Progenitor cell of endocrine pancreas (in vitro differentiated cells): ENCODE measurements at regions not wholly inside any gene's neighbourhood (a gene's known extent, or its start where the extent isn't known, plus 50 kb on each side); places are given as distances from the start of the nearest gene placed in this dataset.

Experiments used
- DNase-seq: peaks from one replicate; pipeline ENCODE4 v3.0.0; 2021; ENCODE audit warnings: low spot score; ENCODE audit not compliant: unreplicated experiment
- H3K27ac Mint-ChIP-seq: 2 replicates; pipeline ENCODE4 v1.8.0; 2021; ENCODE audit warnings: mild to moderate bottlenecking, moderate library complexity, mixed read lengths
- H3K27me3 Mint-ChIP-seq: 2 replicates; pipeline ENCODE4 v1.8.0; 2021; ENCODE audit warnings: mixed read lengths
- H3K36me3 Mint-ChIP-seq: 2 replicates; pipeline ENCODE4 v1.8.0; 2022; ENCODE audit warnings: mixed read lengths; ENCODE audit not compliant: insufficient read depth
- H3K4me1 Mint-ChIP-seq: 2 replicates; pipeline ENCODE4 v1.8.0; 2021; ENCODE audit warnings: low read depth, mixed read lengths
- H3K4me3 Mint-ChIP-seq: 2 replicates; pipeline ENCODE4 v1.8.0; 2021; ENCODE audit warnings: low read depth, mild to moderate bottlenecking, moderate library complexity, mixed read lengths
- H3K9me3 Mint-ChIP-seq: 2 replicates; pipeline ENCODE4 v1.8.0; 2021; ENCODE audit warnings: low read depth, mixed read lengths
- TF ChIP-seq, protein P1 (sequence below): fragments of 200-600 bp; sonication (generic); IDR thresholded peaks from one replicate; pipeline ENCODE4 v1.5.0; 2021; ENCODE audit warnings: antibody characterized with exemption, mild to moderate bottlenecking; ENCODE audit not compliant: unreplicated experiment

DNA sequence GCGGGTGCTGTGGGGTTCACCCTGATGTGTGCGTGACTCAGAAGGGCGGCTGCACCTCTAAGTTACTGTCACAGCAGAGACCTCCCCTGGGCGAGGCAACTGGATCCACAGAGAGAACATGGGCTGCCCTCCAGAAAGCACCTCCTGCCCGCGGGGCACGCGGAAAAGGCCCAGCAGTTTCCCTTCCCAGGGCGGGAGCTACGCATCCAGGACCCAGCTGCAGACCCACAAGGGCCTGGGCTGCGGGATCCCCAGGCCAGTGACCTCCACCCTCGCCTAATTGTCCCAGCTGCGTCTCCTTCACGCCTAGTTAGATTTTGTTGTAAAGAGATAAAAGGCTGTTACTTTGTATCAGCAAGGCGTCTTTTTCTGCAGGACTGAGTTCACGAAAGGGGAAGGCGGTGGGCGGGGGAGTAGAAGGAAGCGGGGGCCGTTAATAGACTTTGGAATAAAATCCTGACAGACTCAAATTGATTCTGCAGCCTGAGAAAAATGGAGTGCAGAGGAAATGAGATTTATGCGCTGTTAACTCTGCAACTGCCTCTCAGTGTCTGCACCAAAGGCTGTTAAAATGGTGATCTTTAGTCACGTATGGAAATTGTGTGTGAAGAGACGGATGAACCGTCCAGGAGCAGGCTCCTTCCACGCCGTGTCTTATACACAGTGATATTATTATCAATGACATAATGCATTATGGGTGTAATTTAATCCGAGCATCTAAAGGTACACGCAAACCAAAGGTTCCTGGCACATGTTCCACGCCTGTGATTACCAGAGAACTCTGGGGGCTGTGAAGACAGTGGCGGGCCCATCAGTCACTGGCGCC is 65.9 kb upstream of the FBRSL1 start:
- TF ChIP-seq, protein P1, sequence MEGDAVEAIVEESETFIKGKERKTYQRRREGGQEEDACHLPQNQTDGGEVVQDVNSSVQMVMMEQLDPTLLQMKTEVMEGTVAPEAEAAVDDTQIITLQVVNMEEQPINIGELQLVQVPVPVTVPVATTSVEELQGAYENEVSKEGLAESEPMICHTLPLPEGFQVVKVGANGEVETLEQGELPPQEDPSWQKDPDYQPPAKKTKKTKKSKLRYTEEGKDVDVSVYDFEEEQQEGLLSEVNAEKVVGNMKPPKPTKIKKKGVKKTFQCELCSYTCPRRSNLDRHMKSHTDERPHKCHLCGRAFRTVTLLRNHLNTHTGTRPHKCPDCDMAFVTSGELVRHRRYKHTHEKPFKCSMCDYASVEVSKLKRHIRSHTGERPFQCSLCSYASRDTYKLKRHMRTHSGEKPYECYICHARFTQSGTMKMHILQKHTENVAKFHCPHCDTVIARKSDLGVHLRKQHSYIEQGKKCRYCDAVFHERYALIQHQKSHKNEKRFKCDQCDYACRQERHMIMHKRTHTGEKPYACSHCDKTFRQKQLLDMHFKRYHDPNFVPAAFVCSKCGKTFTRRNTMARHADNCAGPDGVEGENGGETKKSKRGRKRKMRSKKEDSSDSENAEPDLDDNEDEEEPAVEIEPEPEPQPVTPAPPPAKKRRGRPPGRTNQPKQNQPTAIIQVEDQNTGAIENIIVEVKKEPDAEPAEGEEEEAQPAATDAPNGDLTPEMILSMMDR, result no peak
- Mint-ChIP-seq H3K27ac (no peak overlapping the region), H3K4me3 (no peak overlapping the region), H3K36me3 (no peaks in the 10 kb centered on the region), H3K27me3 (peaks cover 82% of the 10 kb centered on the region), H3K9me3 (no peaks in the 10 kb centered on the region), H3K4me1 (peaks cover 11% of the 10 kb centered on the region)
- no peak for DNase-seq

DNA sequence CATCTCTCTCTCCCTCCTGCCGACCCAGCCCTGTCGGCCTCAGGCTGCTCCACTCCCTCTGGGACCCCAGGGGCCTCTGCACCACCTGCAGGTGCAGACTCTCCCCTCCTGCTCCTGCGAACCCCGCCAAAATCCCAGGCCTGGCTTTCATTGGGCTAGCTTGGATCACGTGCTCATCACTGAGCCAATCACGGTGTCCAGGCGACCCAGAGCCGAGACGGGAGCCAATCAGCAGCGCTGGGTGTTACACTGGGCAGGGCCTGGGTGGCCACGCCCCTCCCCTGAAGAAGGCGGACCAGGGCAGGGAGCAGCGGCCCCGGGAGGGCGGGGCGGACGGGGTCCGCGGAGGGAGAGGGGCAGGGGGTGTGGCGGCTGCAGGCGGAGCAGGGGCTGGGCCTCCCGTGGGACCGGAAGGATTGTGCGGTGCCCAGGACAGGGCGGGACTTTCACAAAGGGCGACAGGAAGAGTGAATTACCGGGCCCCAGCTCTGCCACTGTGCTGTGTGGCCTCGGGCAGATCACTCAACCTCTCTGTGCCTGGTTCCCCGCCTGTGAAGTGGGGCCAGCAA is 66.6 kb upstream of the FBRSL1 start:
- Mint-ChIP-seq H3K9me3 (no peaks in the 10 kb centered on the region), H3K4me1 (peaks cover 6% of the 10 kb centered on the region), H3K4me3 (no peak overlapping the region), H3K27ac (no peak overlapping the region), H3K36me3 (no peaks in the 10 kb centered on the region), H3K27me3 (peaks cover 89% of the 10 kb centered on the region)
- no peak for DNase-seq
- TF ChIP-seq, protein P1, result no peak

DNA sequence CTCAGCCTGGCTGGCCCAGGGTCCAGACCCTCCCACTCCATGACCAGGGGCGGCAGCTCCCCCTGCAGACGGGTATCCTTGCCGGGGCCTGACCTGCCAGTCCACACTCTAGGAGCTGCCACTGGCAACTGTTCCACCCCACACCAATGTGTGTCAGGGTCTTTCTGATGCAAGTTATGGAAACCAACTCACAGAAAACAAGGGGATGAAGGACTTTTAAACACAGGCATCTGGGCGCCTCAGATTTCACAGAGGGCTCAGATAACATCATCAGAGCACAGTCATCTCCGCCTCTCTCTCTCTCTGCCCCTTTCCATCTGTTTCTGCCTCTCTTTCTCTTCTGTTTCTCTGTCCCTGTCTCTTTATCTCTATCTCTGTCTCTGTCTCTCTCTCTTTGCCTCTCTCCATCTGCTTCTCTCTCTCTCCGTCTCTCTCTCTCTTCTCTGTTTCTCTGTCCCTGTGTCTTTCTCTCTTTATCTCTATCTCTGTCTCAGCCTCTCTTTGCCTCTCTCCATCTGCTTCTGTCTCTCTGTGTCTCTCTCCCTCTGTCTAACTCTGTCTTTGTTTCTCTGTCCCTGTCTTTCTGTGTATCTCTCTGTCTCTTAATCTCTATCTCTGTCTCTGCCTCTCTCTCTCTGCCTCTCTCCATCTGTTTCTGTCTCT is 67.4 kb upstream of the FBRSL1 start:
- no peaks in the 10 kb centered on the region for H3K36me3 Mint-ChIP-seq
- no peak overlapping the region for H3K4me3 Mint-ChIP-seq
- H3K27me3 Mint-ChIP-seq, result peaks cover 88% of the 10 kb centered on the region
- H3K9me3 Mint-ChIP-seq, result no peaks in the 10 kb centered on the region
- H3K4me1 Mint-ChIP-seq, result peaks cover 4% of the 10 kb centered on the region
- TF ChIP-seq, protein P1, result peak; percentile 28
- DNase-seq, result no peak
- H3K27ac Mint-ChIP-seq, result no peak overlapping the region

DNA sequence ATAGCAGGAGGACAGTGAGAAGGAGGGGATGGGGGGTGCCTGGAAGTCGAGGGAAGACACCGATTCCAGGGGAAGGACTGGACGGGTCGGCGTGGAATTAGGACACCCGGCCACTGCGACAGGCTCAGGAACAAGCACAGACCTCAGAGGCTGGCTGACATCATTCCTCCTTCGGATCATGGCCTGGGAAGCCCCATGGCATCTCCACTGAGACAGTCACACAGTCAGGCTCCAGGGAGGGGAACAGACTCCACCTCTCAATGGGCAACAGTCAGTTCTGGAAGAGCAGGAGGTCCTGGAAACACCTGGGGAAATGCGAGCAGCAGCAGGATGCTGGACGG is 67.9 kb upstream of the FBRSL1 start:
- TF ChIP-seq, protein P1, result no peak
- Mint-ChIP-seq H3K4me3 (no peak overlapping the region), H3K27me3 (peaks cover 86% of the 10 kb centered on the region), H3K4me1 (peaks cover 4% of the 10 kb centered on the region), H3K36me3 (no peaks in the 10 kb centered on the region), H3K27ac (no peak overlapping the region), H3K9me3 (no peaks in the 10 kb centered on the region)
- DNase-seq, result no peak

DNA sequence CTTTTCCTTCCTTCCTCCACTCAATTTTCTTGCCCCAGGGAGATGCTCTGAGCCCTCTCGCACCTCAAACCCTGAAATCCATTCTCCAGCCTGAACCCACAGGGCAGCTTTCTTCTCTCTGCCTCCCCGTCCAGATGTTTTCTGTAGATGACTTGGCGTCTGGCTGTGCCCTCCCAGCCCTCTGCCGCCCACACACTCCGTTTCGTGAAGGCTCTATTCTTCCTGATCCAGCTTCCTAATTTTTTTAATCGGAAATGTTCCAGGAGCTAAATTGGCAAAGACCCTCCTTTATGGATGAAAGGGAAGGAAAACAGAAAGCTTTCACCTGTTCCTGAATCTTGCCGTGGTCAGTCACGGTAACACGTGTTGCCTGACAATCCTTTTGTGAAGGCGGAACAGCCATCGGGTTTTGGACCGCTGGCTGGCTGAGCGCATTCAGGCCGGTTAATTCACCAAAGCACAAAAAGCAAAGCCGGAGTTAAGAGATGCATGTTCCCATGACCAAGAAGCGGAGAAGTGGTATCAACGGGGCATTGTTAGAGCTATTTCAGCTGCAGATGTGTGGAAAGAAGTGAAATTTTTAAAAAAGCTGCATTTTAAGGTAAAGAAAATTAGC is 70.2 kb upstream of the FBRSL1 start:
- Mint-ChIP-seq H3K36me3 (no peaks in the 10 kb centered on the region), H3K4me1 (no peaks in the 10 kb centered on the region), H3K27ac (no peak overlapping the region), H3K4me3 (no peak overlapping the region), H3K9me3 (no peaks in the 10 kb centered on the region), H3K27me3 (peaks cover 66% of the 10 kb centered on the region)
- DNase-seq, result no peak
- TF ChIP-seq, protein P1, result no peak
